B cell (primary cell): ENCODE measurements at regions not wholly inside any gene's neighbourhood (a gene's known extent, or its start where the extent isn't known, plus 50 kb on each side); places are given as distances from the start of the nearest gene placed in this dataset.

Source experiments
- ATAC-seq: fragments of 200-7000 bp; cut with Tn5 transposase; one replicate; pipeline ENCODE4 v1.10.0; 2021; ENCODE audit warnings: low read depth, mild to moderate bottlenecking, moderate number of reproducible peaks, moderate library complexity
- CTCF ChIA-PET: fragments of 350-600 bp; sonication (Branson Sonifier 250); formaldehyde crosslinking; loops from one replicate; lab custom pipeline; 2021; ENCODE audit warnings: antibody characterized with exemption, inconsistent platforms; lab: Charles Lee
- POLR2A ChIA-PET: fragments of 350-600 bp; sonication (Branson Sonifier 250); formaldehyde crosslinking; loops from one replicate; lab custom pipeline; 2021; ENCODE audit warnings: antibody characterized with exemption; lab: Charles Lee
- DNase-seq: peaks from one replicate; pipeline ENCODE4 v3.0.0; 2013
- H2AFZ ChIP-seq: 2 replicates; pipeline ENCODE4 v1.6.1; 2012; ENCODE audit warnings: mild to moderate bottlenecking, low read depth, low read length; ENCODE audit not compliant: insufficient read depth, poor library complexity, severe bottlenecking
- H3K27ac ChIP-seq, 2 donors: 1 replicate in 1 of 2; 2 replicates in 1 of 2; pipeline ENCODE4 v1.5.1; 2012 to 2013; ENCODE audit warnings: low read length in 2 of 2, mild to moderate bottlenecking in 2 of 2, moderate library complexity in 1 of 2
- H3K27me3 ChIP-seq, 4 experiments: fragments of 200-600 bp in 1 of 4; sonication (generic) in 1 of 4; replicated peaks in 1 of 4; 1 replicate in 2 of 4; 2 replicates in 2 of 4; pipeline versions ENCODE4 v1.6.1 to v1.7.0; 2013 to 2016; ENCODE audit warnings: low read length in 3 of 4, mild to moderate bottlenecking in 2 of 4, mixed read lengths in 1 of 4, moderate library complexity in 1 of 4; ENCODE audit not compliant: insufficient read depth in 4 of 4, control insufficient read depth in 3 of 4; ENCODE audit errors: control extremely low read depth in 1 of 4
- H3K36me3 ChIP-seq, 2 experiments: replicated peaks in 1 of 2; 1 replicate in 1 of 2; 2 replicates in 1 of 2; pipeline versions ENCODE4 v1.6.1 to v1.7.1; 2013; ENCODE audit warnings: low read length in 1 of 2; ENCODE audit not compliant: insufficient read depth in 2 of 2, control insufficient read depth in 1 of 2; ENCODE audit errors: control extremely low read depth in 1 of 2, extremely low read depth in 1 of 2
- H3K4me1 ChIP-seq, 2 donors: fragments of 200-600 bp in 1 of 2; sonication (generic) in 1 of 2; 1 replicate in 1 of 2; 2 replicates in 1 of 2; pipeline versions ENCODE4 v1.5.1 to v1.6.1; 2013 to 2017; ENCODE audit warnings: low read length in 2 of 2; ENCODE audit not compliant: control insufficient read depth in 2 of 2, insufficient read depth in 2 of 2
- H3K4me2 ChIP-seq: replicated peaks from 2 replicates; pipeline ENCODE3; 2012; ENCODE audit warnings: mild to moderate bottlenecking, low read depth, low read length; ENCODE audit not compliant: poor library complexity, severe bottlenecking
- H3K4me3 ChIP-seq, 5 experiments: fragments of 200-600 bp in 1 of 5; sonication (generic) in 1 of 5; 1 replicate in 3 of 5; 2 replicates in 2 of 5; pipeline versions ENCODE4 v1.5.1 to v1.7.0; 2011 to 2016; ENCODE audit warnings: low read length in 4 of 5, mild to moderate bottlenecking in 4 of 5, low read depth in 2 of 5, control low read depth in 1 of 5, moderate library complexity in 1 of 5; ENCODE audit not compliant: insufficient read depth in 1 of 5; ENCODE audit errors: control extremely low read depth in 1 of 5, extremely low read depth in 1 of 5
- H3K79me2 ChIP-seq: fragments of 200-600 bp; sonication (generic); one replicate; pipeline ENCODE4 v1.6.0; 2016; ENCODE audit warnings: low read length; ENCODE audit not compliant: control insufficient read depth, insufficient read depth
- H3K9ac ChIP-seq: fragments of 200-600 bp; sonication (generic); 2 replicates; pipeline ENCODE4 v1.6.1; 2017; ENCODE audit warnings: mild to moderate bottlenecking, low read length, moderate library complexity
- H3K9me3 ChIP-seq, 3 donors: one replicate each; pipeline versions ENCODE4 v1.6.1 to v1.7.1; 2013; ENCODE audit warnings: low read length in 2 of 3; ENCODE audit not compliant: control insufficient read depth in 2 of 3, insufficient read depth in 1 of 3; ENCODE audit errors: control extremely low read depth in 1 of 3
- H4K20me1 ChIP-seq: 2 replicates; pipeline ENCODE4 v1.6.0; 2012; ENCODE audit warnings: mild to moderate bottlenecking, low read length; ENCODE audit not compliant: insufficient read depth, control insufficient read depth, poor library complexity, severe bottlenecking
- H3K27ac Mint-ChIP-seq: one replicate; pipeline ENCODE4 v1.8.0; 2021; ENCODE audit warnings: mixed read lengths
- H3K27me3 Mint-ChIP-seq: one replicate; pipeline ENCODE4 v1.8.0; 2021; ENCODE audit warnings: mixed read lengths
- H3K4me1 Mint-ChIP-seq: one replicate; pipeline ENCODE4 v1.8.0; 2021; ENCODE audit warnings: mixed read lengths
- H3K4me3 Mint-ChIP-seq: one replicate; pipeline ENCODE4 v1.8.0; 2021; ENCODE audit warnings: mixed read lengths
- H3K9me3 Mint-ChIP-seq: one replicate; pipeline ENCODE4 v1.8.0; 2022; ENCODE audit warnings: mixed read lengths; ENCODE audit not compliant: insufficient read depth
- CTCF ChIP-seq: fragments of 200-600 bp; IDR thresholded peaks from one replicate; pipeline ENCODE4 v1.8.0; 2022; ENCODE audit warnings: antibody characterized with exemption, mild to moderate bottlenecking
- EZH2 ChIP-seq: IDR thresholded peaks from 2 replicates; pipeline ENCODE4 v1.6.1; 2012; ENCODE audit warnings: borderline replicate concordance, low read depth, mild to moderate bottlenecking, moderate library complexity, low read length; ENCODE audit not compliant: insufficient read depth, poor library complexity, severe bottlenecking
- WGBS: methylation state at CpG from one replicate; pipeline ENCODE4 v1.1.5; 2013; ENCODE audit warnings: missing lambda C conversion rate; ENCODE audit not compliant: insufficient coverage; 5-methylcytosine and 5-hydroxymethylcytosine counted together
- intact Hi-C: fragments of 100-400 bp; cut with micrococcal nuclease; formaldehyde crosslinking; loops from one replicate; pipeline ENCODE4 v1.10.0; 2022

DNA sequence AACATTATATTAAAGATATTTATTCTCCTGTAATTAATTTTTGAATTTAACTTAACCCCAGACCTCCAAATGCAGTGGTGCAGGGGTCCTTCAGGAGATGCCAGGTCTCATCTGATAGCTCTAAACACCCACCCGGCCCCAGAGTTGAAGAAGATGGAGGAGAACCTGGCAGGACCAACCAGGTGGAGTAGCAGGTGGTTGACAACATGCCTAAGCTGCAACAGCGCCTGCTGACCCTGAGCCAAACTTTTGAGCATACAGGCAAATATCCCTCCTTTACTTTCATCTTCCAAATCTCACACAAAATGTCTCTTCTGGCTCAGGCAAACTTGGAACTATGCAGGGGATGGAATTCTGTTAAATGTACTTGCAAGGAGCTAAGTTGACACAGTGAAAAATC lies 145.3 kb upstream of the TCF21 start:
- Histone ChIP-seq H3K4me3 (no peak overlapping the region), H3K36me3 (no peaks in the 10 kb centered on the region), H3K4me2 (no peak overlapping the region), H3K9me3 (peaks cover 0 to 4% (median 0%) of the 10 kb centered on the region in 3 donors), H2AFZ (no peak overlapping the region), H4K20me1 (no peaks in the 10 kb centered on the region), H3K9ac (no peak overlapping the region), H3K27ac (no peak overlapping the region), H3K27me3 (no peaks in the 10 kb centered on the region), H3K4me1 (no peaks in the 10 kb centered on the region), H3K79me2 (no peaks in the 10 kb centered on the region)
- TF ChIP-seq EZH2 (no peak), CTCF (no peak)
- 100% methylated on average over 1 of the region's 2 CpGs for WGBS
- intact Hi-C loops = no loop called here
- no peaks in the 10 kb centered on the region for H3K27me3 Mint-ChIP-seq
- ChIA-PET POLR2A (no interaction called here), CTCF (no interaction called here)
- no peak overlapping the region for H3K4me3 Mint-ChIP-seq
- no peaks in the 10 kb centered on the region for H3K4me1 Mint-ChIP-seq
- H3K9me3 Mint-ChIP-seq = no peaks in the 10 kb centered on the region
- no peak for DNase-seq
- no peak for ATAC-seq
- no peak overlapping the region for H3K27ac Mint-ChIP-seq

- Mint-ChIP-seq H3K9me3 (no peaks in the 10 kb centered on the region), H3K27ac (no peak overlapping the region), H3K27me3 (no peaks in the 10 kb centered on the region), H3K4me1 (no peaks in the 10 kb centered on the region), H3K4me3 (no peak overlapping the region)
- ATAC-seq (no peak), DNase-seq (no peak)
- Histone ChIP-seq H2AFZ (no peak overlapping the region), H3K4me2 (no peak overlapping the region), H3K27me3 (no peaks in the 10 kb centered on the region), H3K4me1 (no peaks in the 10 kb centered on the region), H3K4me3 (no peak overlapping the region), H3K79me2 (no peaks in the 10 kb centered on the region), H3K36me3 (no peaks in the 10 kb centered on the region), H3K27ac (no peak overlapping the region), H4K20me1 (no peaks in the 10 kb centered on the region), H3K9ac (no peak overlapping the region), H3K9me3 (peaks cover 0 to 4% (median 0%) of the 10 kb centered on the region in 3 donors)
- no CpG with 5 or more reads among the region's 3 CpGs for WGBS
- TF ChIP-seq EZH2 (no peak), CTCF (no peak)
- POLR2A ChIA-PET = no interaction called here
- CTCF ChIA-PET = no interaction called here
- intact Hi-C loops = no loop called here
Observed at GRCh38 chr6:133746417-133746770, 142.5 kb upstream of the TCF21 start.
